Midbrain (tissue), 1 donor: ENCODE measurements at regions not wholly inside any gene's neighbourhood (a gene's known extent, or its start where the extent isn't known, plus 50 kb on each side); places are given as distances from the start of the nearest gene placed in this dataset.
"Not testable (repeated sequence)": the region's sequence is repeated elsewhere in the genome, so short reads cannot be mapped to it uniquely, and the experiment has no call there.

Source experiments
- DNase-seq: peaks from one replicate; lab custom pipeline; 2025; lab: John Stamatoyannopoulos, UW

GRCh38 chr6:57860481-57861315, 543.3 kb downstream of the PRIM2 start:
- DNase-seq, result not testable (repeated sequence)

DNA sequence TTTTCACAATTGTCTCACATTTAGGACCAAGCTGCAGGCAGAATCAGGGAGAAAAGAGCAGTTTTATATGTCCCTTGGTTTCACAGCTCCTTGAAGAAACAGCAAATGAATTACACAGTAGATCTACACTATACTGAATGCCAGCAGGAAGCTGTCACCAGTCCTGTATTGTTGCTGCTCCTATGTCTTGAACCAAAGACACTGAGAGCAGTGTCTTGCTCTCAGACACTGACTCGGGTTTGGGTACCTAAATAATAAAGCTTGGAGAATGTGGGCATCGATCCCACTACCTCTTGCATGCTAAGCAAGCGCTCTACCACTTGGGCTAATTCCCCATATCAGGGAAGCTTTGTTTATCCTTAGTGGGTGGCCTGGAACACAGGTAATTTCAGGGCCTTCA, 552.7 kb downstream of the PRIM2 start:
- DNase-seq, result not testable (repeated sequence)

- not testable (repeated sequence) for DNase-seq
Measured at GRCh38 chr6:57873424-57873823, 556.0 kb downstream of the PRIM2 start.

- not testable (repeated sequence) for DNase-seq
Measured at GRCh38 chr6:57876659-57877058, 559.2 kb downstream of the PRIM2 start.

DNA sequence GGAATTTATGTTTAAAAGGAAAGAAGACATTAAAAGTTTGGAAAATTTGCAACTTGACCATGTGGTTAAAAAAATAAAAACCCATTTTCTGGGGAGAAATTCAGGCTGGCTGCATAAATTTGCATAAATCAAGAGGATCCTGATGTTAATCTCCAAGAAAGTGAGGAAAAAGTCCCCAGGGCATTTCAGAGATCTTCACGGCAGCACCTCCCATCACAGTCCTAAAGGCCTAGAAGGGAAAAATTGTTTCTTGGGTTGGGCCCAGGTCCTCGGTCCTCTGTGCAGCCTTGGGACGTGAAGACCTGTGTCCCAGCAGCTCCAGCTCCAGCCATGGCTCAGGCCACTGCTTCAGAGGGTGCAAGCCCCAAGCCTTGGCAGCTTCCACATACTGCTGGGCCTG, 560.3 kb downstream of the PRIM2 start:
- DNase-seq, result not testable (repeated sequence)

GRCh38 chr6:57878792-57879191, 561.4 kb downstream of the PRIM2 start:
- not testable (repeated sequence) for DNase-seq

- not testable (repeated sequence) for DNase-seq
Measured at GRCh38 chr6:57898850-57899249, 581.4 kb downstream of the PRIM2 start.

GRCh38 chr6:57900687-57901399, 583.4 kb downstream of the PRIM2 start:
- DNase-seq, result not testable (repeated sequence)

- not testable (repeated sequence) for DNase-seq
Measured at GRCh38 chr6:57901445-57901844, 584.0 kb downstream of the PRIM2 start.

GRCh38 chr6:57904356-57904755, 586.9 kb downstream of the PRIM2 start:
- not testable (repeated sequence) for DNase-seq

DNA sequence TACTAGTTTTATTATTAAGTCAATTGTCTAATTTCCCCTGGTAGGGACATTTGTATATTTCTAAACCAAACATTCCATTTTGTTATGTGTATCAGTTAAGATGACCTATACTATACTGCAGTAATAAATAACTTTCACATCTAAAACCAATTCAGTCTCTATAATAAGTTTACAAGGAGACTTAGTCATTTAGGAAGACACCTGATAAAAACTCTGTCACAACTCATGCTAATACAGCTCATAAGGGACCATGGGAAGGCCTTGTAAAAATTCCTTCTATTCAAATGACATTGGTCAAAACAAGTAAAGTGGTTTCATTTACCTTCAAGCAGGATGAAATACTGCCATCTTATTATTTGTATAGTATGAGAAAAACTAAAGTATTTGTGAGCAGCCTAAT, 597.9 kb downstream of the PRIM2 start:
- DNase-seq, result not testable (repeated sequence)

GRCh38 chr6:57942966-57943365, 625.5 kb downstream of the PRIM2 start:
- not testable (repeated sequence) for DNase-seq

- not testable (repeated sequence) for DNase-seq
Measured at GRCh38 chr6:57946084-57946768, 628.8 kb downstream of the PRIM2 start.

- not testable (repeated sequence) for DNase-seq
Measured at GRCh38 chr6:57946769-57947091, 629.3 kb downstream of the PRIM2 start.

- DNase-seq, result not testable (repeated sequence)
Measured at GRCh38 chr6:57948481-57948880, 631.1 kb downstream of the PRIM2 start.

DNA sequence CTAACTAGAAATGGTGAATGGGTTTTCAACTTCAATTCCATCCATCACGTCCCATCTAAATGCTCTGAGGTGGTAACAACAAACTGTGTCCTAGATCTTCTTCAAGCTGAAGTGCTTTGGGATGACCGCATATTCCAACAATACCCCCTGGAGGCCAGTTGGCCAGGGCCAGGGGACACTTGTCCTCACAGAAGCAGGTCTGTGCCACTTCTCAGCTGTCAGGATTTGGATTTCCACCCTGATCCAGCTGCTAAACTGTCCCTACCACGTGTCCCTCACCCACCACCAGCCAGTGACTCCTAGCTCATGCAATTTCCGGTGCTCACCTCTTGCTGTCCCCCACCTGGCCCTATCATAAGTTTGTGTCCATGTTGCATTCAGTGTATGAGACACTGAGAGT, 633.0 kb downstream of the PRIM2 start:
- DNase-seq, result not testable (repeated sequence)

GRCh38 chr6:57966757-57967156, 649.3 kb downstream of the PRIM2 start:
- DNase-seq, result not testable (repeated sequence)

DNA sequence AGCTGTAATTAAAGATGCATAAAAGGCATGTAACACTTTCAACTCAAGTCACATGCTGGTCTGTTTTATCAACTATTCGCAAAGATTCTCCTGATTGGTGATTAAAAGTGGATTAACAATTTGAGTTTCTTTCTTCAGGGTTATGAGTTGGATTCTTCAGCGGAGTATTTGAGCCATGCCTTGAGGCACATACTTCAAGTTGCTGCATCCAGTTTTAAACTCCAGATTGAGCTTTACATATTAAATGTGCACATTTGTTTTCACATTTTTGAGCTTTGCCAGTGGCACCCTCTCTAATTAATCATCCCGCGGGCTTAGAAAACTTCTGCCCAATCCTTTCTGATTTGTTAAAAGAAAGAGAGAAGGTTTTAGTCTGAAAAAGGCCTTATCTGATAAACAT, 654.5 kb downstream of the PRIM2 start:
- not testable (repeated sequence) for DNase-seq

DNA sequence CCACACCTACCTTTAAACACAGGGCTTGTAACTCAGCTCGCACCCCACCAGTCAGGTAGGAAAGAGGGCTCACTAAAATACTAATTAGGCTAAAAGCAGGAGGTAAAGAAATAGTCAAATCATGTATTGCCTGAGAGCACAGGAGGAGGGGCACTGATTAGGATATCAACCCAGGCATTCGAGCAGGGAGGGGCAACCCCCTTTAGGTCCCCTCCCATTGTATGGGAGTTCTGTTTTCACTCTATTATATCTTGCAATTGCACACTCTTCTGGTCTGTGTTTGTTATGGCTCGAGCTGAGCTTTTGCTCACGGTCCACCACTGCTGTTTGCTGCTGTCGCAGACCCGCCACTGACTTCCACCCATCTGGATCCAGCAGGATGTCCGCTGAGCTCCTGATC, 657.2 kb downstream of the PRIM2 start:
- DNase-seq, result no peak

GRCh38 chr6:57975127-57975526, 657.7 kb downstream of the PRIM2 start:
- DNase-seq, result not testable (repeated sequence)

- DNase-seq, result not testable (repeated sequence)
Measured at GRCh38 chr6:57976371-57976770, 658.9 kb downstream of the PRIM2 start.

DNA sequence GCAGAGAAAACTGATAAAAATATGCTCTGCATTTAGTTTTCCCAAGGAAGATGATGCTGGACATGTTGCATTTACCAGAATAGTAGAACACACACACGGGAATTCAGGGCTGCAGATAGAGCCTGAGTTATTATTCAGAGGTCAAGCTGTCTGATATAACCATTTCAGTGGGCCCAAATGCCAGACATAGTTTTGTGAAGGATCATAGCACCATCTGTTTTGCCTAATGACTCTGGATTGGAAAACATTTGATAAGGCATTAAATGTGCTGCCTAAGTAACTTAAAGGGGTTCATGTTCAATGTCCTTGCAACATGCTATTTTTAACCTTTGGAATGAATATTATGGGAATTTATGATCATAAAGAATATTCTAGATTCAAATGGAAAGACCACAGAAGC, 666.2 kb downstream of the PRIM2 start:
- not testable (repeated sequence) for DNase-seq

GRCh38 chr6:57984575-57984974, 667.1 kb downstream of the PRIM2 start:
- DNase-seq, result not testable (repeated sequence)
